Mesendoderm (in vitro differentiated cells): ENCODE measurements at regions not wholly inside any gene's neighbourhood (a gene's known extent, or its start where the extent isn't known, plus 50 kb on each side); places are given as distances from the start of the nearest gene placed in this dataset.

Experiments
- DNase-seq: peaks from one replicate; pipeline ENCODE4 v3.0.0; 2013
- H2AK5ac ChIP-seq: 2 replicates; pipeline ENCODE4 v1.6.1; 2013; ENCODE audit warnings: low read length, inconsistent platforms
- H2BK120ac ChIP-seq: 2 replicates; pipeline ENCODE4 v1.6.1; 2013; ENCODE audit warnings: low read depth, mild to moderate bottlenecking, low read length, moderate library complexity, mixed read lengths
- H2BK15ac ChIP-seq: replicated peaks from 2 replicates; pipeline ENCODE4 v1.6.1; 2013; ENCODE audit warnings: low read depth, mild to moderate bottlenecking, moderate library complexity
- H2BK5ac ChIP-seq: 2 replicates; pipeline ENCODE4 v1.6.1; 2013; ENCODE audit warnings: low read length, inconsistent platforms
- H3K18ac ChIP-seq: 2 replicates; pipeline ENCODE4 v1.6.1; 2013; ENCODE audit warnings: mild to moderate bottlenecking, low read length, mixed read lengths
- H3K23ac ChIP-seq: one replicate; pipeline ENCODE4 v1.6.1; 2013; ENCODE audit warnings: low read length
- H3K27ac ChIP-seq: 2 replicates; pipeline ENCODE4 v1.5.1; 2013; ENCODE audit warnings: low read depth, mild to moderate bottlenecking, inconsistent platforms, low read length, moderate library complexity
- H3K27me3 ChIP-seq: 2 replicates; pipeline ENCODE4 v1.6.1; 2013; ENCODE audit warnings: low read length, control low read depth, mild to moderate bottlenecking, inconsistent platforms; ENCODE audit not compliant: insufficient read depth, poor library complexity
- H3K36me3 ChIP-seq: 2 replicates; pipeline ENCODE4 v1.6.1; 2013; ENCODE audit warnings: low read length, inconsistent platforms; ENCODE audit not compliant: control insufficient read depth, insufficient read depth
- H3K4ac ChIP-seq: one replicate; pipeline ENCODE4 v1.6.1; 2013; ENCODE audit warnings: low read depth, mild to moderate bottlenecking, low read length, moderate library complexity
- H3K4me1 ChIP-seq: 2 replicates; pipeline ENCODE4 v1.6.1; 2013; ENCODE audit warnings: low read depth, low read length, inconsistent platforms; ENCODE audit not compliant: control insufficient read depth
- H3K4me2 ChIP-seq: 2 replicates; pipeline ENCODE4 v1.6.1; 2013; ENCODE audit warnings: low read length
- H3K4me3 ChIP-seq: 2 replicates; pipeline ENCODE4 v1.5.1; 2013; ENCODE audit warnings: mild to moderate bottlenecking, low read length
- H3K56ac ChIP-seq: one replicate; pipeline ENCODE4 v1.6.1; 2013; ENCODE audit warnings: low read length
- H3K79me1 ChIP-seq: 2 replicates; pipeline ENCODE4 v1.6.1; 2013; ENCODE audit warnings: low read length, inconsistent platforms
- H3K79me2 ChIP-seq: 2 replicates; pipeline ENCODE4 v1.6.1; 2013; ENCODE audit warnings: mild to moderate bottlenecking, low read length; ENCODE audit not compliant: control insufficient read depth, insufficient read depth
- H3K9ac ChIP-seq: 2 replicates; pipeline ENCODE4 v1.6.1; 2013; ENCODE audit warnings: low read length, inconsistent platforms
- H4K5ac ChIP-seq: one replicate; pipeline ENCODE4 v1.6.1; 2013; ENCODE audit warnings: low read length
- H4K8ac ChIP-seq: one replicate; pipeline ENCODE4 v1.6.1; 2013; ENCODE audit warnings: low read depth, mild to moderate bottlenecking, control low read depth, low read length, moderate library complexity
- WGBS: extraction: QIAGEN DNeasy Blood & Tissue Kit; methylation state at CpG from one replicate; pipeline ENCODE4 v1.1.7; 2013; ENCODE audit warnings: low lambda C conversion rate, missing lambda C conversion rate; ENCODE audit not compliant: insufficient coverage; ENCODE audit errors: extremely low coverage; 5-methylcytosine and 5-hydroxymethylcytosine counted together

DNA sequence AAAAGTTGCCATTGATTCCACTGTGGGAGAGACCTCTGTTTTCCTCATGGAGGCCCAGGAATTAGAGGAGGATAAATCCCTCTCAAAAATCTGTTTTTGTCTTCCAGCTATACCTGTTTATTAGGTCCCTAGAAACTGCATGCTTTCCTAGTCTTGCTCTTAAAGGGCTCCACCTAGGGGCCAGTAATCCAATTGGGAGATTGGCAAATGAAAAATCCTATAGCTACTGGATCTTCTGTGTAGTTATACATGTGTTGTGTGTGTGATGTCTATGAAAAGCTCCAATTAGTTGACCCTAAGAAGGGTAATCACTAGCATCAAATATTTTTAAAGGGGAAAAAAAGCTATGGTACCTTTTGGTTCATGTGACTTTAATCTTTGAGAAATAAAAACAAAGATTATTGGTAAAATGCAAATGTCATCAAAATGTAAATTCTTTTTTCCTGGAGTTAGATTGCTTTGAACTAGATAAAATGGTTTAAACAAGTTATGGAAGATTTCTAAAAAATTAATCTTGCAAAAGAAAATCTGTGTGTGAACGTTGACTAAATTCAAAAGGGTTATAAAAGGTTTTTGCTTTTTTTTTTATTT lies 63.4 kb upstream of the C1QTNF9B start:
- no peak overlapping the region for H3K4me2 ChIP-seq
- H2BK15ac ChIP-seq, result no peak overlapping the region
- no peaks in the 10 kb centered on the region for H3K36me3 ChIP-seq
- H3K27me3 ChIP-seq, result no peaks in the 10 kb centered on the region
- H3K4me3 ChIP-seq, result no peak overlapping the region
- no peak overlapping the region for H3K4ac ChIP-seq
- H3K79me1 ChIP-seq, result no peaks in the 10 kb centered on the region
- no peak overlapping the region for H4K5ac ChIP-seq
- H2AK5ac ChIP-seq, result no peak overlapping the region
- H3K79me2 ChIP-seq, result no peaks in the 10 kb centered on the region
- no peak overlapping the region for H3K23ac ChIP-seq
- no peak overlapping the region for H3K56ac ChIP-seq
- no peak overlapping the region for H3K27ac ChIP-seq
- H3K18ac ChIP-seq, result no peak overlapping the region
- H3K9ac ChIP-seq, result no peak overlapping the region
- no CpG with 5 or more reads among the region's 1 CpG for WGBS
- DNase-seq, result peak; percentile 67
- H2BK5ac ChIP-seq, result no peak overlapping the region
- no peaks in the 10 kb centered on the region for H3K4me1 ChIP-seq
- no peak overlapping the region for H2BK120ac ChIP-seq
- H4K8ac ChIP-seq, result no peak overlapping the region

DNA sequence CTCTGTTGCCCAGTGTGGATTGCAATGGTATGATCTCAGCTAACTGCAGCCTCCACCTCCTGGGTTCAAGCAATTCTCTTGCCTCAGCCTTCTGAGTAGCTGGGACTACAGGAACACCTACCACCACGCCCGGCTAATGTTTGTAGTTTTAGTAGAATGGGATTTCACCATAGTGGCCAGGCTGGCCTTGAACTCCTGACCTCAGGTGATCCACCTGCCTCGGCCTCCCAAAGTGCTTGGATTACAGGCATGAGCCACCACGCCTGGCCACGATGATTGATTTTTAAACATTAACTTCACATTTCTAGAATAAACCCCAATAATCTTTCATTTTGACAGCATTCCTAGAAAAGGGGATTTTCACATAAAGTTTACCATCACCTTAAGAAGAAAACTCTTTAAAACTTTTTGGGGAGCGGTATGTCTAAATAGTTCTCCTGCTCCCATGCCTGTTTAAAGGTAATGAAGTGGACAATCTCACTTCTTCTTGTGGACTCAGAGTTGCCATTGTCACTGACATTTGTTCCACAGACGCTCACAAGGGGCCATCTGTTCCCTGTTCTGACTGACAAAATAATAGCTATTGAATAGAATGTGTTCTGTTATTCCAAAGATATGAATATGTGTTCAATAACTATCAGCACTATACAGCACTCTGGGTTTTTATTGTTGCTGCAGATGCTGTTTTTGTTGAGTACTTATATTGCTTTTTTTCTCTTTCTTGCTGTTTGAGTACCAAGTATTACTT lies 66.1 kb upstream of the C1QTNF9B start:
- Histone ChIP-seq H3K27ac (no peak overlapping the region), H2BK5ac (no peak overlapping the region), H3K4me2 (no peak overlapping the region), H3K9ac (no peak overlapping the region), H4K5ac (no peak overlapping the region), H3K4me3 (no peak overlapping the region), H3K18ac (no peak overlapping the region), H2BK120ac (no peak overlapping the region), H3K79me1 (no peaks in the 10 kb centered on the region), H3K56ac (no peak overlapping the region), H4K8ac (no peak overlapping the region), H3K36me3 (no peaks in the 10 kb centered on the region), H2AK5ac (no peak overlapping the region), H2BK15ac (no peak overlapping the region), H3K4ac (no peak overlapping the region), H3K23ac (no peak overlapping the region), H3K4me1 (no peaks in the 10 kb centered on the region), H3K27me3 (no peaks in the 10 kb centered on the region), H3K79me2 (no peaks in the 10 kb centered on the region)
- DNase-seq, result no peak
- no CpG with 5 or more reads among the region's 7 CpGs for whole genome bisulfite sequencing

DNA sequence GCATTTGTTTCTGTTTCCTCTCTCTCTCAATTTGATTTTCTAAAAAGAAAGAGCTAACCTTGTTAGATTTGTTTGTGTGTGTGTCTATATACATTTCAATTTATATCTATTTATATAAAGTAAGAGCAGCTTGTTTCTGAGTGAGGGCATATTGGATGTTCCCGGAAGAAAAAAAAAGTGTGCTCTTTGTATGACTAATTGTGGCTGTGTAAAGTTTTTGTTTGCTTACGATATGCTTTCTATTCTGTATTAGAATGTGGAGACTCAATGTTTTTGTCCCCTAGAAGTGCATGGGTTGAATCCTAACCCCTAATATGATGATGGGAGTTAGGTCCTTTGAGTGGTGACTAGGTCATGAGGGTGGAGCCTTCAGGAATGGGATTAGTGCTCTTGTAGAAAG lies 66.6 kb upstream of the C1QTNF9B start:
- Histone ChIP-seq H3K9ac (no peak overlapping the region), H3K27ac (no peak overlapping the region), H3K18ac (no peak overlapping the region), H3K79me1 (no peaks in the 10 kb centered on the region), H2BK5ac (no peak overlapping the region), H4K8ac (no peak overlapping the region), H3K79me2 (no peaks in the 10 kb centered on the region), H3K27me3 (no peaks in the 10 kb centered on the region), H3K4me2 (no peak overlapping the region), H2AK5ac (no peak overlapping the region), H3K4ac (no peak overlapping the region), H3K56ac (no peak overlapping the region), H2BK15ac (no peak overlapping the region), H3K23ac (no peak overlapping the region), H2BK120ac (no peak overlapping the region), H3K4me1 (no peaks in the 10 kb centered on the region), H3K36me3 (no peaks in the 10 kb centered on the region), H4K5ac (no peak overlapping the region), H3K4me3 (no peak overlapping the region)
- DNase-seq, result no peak
- no CpG with 5 or more reads among the region's 2 CpGs for WGBS

DNA sequence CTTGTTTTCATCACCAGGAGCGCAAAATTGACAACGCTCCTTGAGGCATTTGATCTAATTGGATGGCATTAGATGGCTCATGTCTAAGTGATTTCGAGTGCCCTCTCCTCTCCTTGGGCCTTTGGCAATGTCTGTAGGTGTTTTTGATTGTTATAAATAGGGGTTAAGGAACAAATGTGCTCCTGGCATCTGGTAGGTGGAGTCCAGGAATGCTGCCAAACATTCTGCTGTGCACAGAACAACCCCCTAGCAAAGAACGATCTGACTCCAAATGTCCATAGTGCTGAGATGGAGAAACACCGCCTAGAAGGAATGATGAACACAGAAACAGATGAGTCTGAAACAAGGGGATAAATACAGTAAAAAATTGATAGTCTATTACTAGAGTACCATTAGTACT lies 68.0 kb upstream of the C1QTNF9B start:
- no peak overlapping the region for H4K5ac ChIP-seq
- H3K27ac ChIP-seq, result no peak overlapping the region
- no peak for DNase-seq
- no peak overlapping the region for H2BK15ac ChIP-seq
- no peak overlapping the region for H3K56ac ChIP-seq
- H3K79me2 ChIP-seq, result no peaks in the 10 kb centered on the region
- H2BK5ac ChIP-seq, result no peak overlapping the region
- no CpG with 5 or more reads among the region's 5 CpGs for WGBS
- no peaks in the 10 kb centered on the region for H3K27me3 ChIP-seq
- H2BK120ac ChIP-seq, result no peak overlapping the region
- H4K8ac ChIP-seq, result no peak overlapping the region
- H3K36me3 ChIP-seq, result no peaks in the 10 kb centered on the region
- H3K4me1 ChIP-seq, result no peaks in the 10 kb centered on the region
- no peak overlapping the region for H3K4ac ChIP-seq
- H3K4me3 ChIP-seq, result no peak overlapping the region
- H3K18ac ChIP-seq, result no peak overlapping the region
- no peak overlapping the region for H2AK5ac ChIP-seq
- no peaks in the 10 kb centered on the region for H3K79me1 ChIP-seq
- no peak overlapping the region for H3K23ac ChIP-seq
- no peak overlapping the region for H3K4me2 ChIP-seq
- H3K9ac ChIP-seq, result no peak overlapping the region

DNA sequence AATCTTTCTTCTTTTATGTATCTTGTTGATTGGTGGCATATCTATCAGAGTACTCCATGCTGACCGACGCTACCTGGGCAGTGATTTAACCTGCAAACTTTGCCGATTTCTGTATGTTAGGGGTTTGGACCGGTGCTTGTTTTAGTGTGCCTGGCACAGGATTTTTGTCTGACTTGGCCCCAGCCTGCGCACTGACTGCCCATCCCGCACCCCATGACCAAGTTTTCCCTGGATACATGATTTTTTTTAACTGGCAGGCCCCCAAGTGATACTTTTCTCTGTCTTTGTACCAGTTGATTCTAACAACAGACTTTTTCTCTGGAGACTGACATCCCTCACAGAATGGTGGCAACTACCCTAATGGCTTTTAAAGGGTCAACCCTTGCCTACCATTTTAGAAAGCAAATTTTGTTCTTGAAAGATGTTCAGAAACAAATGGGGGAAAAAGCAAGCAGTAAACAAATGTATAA lies 69.0 kb upstream of the C1QTNF9B start:
- Histone ChIP-seq H3K4me2 (no peak overlapping the region), H2AK5ac (no peak overlapping the region), H3K23ac (no peak overlapping the region), H4K5ac (no peak overlapping the region), H2BK120ac (no peak overlapping the region), H3K79me2 (no peaks in the 10 kb centered on the region), H3K18ac (no peak overlapping the region), H3K36me3 (no peaks in the 10 kb centered on the region), H3K27ac (no peak overlapping the region), H3K4me1 (no peaks in the 10 kb centered on the region), H2BK5ac (no peak overlapping the region), H3K4ac (no peak overlapping the region), H2BK15ac (no peak overlapping the region), H3K9ac (no peak overlapping the region), H4K8ac (no peak overlapping the region), H3K56ac (no peak overlapping the region), H3K27me3 (no peaks in the 10 kb centered on the region), H3K4me3 (no peak overlapping the region), H3K79me1 (no peaks in the 10 kb centered on the region)
- no CpG with 5 or more reads among the region's 6 CpGs for WGBS
- no peak for DNase-seq
